K562 (cell line): ENCODE measurements at regions not wholly inside any gene's neighbourhood (a gene's known extent, or its start where the extent isn't known, plus 50 kb on each side); places are given as distances from the start of the nearest gene placed in this dataset.

ENCODE experiments used
- ATAC-seq: fragments of 200-7000 bp; cut with Tn5 transposase; 3 replicates; pipeline ENCODE4 v1.9.1; 2020; ENCODE audit warnings: moderate library complexity
- BruUV-seq: library from RNA; stranded (reverse); fragments of 400-500 nt; replicated peaks from 2 replicates; lab custom pipeline; 2021; lab: Mats Ljungman, UMichigan
- CTCF ChIA-PET: fragments of 300-600 bp; formaldehyde crosslinking; extraction: SDS; loops from one replicate; lab custom pipeline; 2021; ENCODE audit warnings: low intra/inter-chr PET ratio; lab: Yijun Ruan, JAX
- POLR2A ChIA-PET: fragments of 300-600, 350-650 bp; sonication (Branson Sonifier 250); formaldehyde crosslinking; extraction: SDS; loops from one replicate; lab custom pipeline; 2021; ENCODE audit warnings: antibody characterized with exemption, inconsistent platforms; lab: Yijun Ruan, JAX
- DNase-seq, 4 experiments: peaks; one replicate each; pipeline versions ENCODE4 v3.0.0 to v3.0.0-alpha.2; 2011 to 2018; ENCODE audit warnings: low spot score in 3 of 4, mixed read lengths in 3 of 4; ENCODE audit errors: extremely low read depth in 1 of 4
- FAIRE-seq: peaks from 2 replicates; lab custom pipeline; 2011; peaks lifted over from hg19 to GRCh38; lab: Jason Lieb, UNC
- H2AFZ ChIP-seq: 2 replicates; pipeline ENCODE4 v1.6.0; 2011; ENCODE audit warnings: low read depth, low read length, control low read depth, inconsistent platforms
- H3K27ac ChIP-seq: fragments of 200-600 bp; 3 replicates; pipeline ENCODE4 v1.8.0; 2011; ENCODE audit warnings: low read depth, mild to moderate bottlenecking, control low read depth, inconsistent platforms, low read length, moderate library complexity, mixed read lengths; ENCODE audit errors: extremely low read depth
- H3K27me3 ChIP-seq, 2 experiments: fragments of 300-600 bp in 1 of 2; 2 replicates in 1 of 2; 3 replicates in 1 of 2; pipeline versions ENCODE4 v1.6.0 to v1.8.0; 2011; ENCODE audit warnings: inconsistent platforms in 2 of 2, low read length in 2 of 2, mild to moderate bottlenecking in 1 of 2, mixed read lengths in 1 of 2, moderate library complexity in 1 of 2; ENCODE audit not compliant: control insufficient read depth in 2 of 2, insufficient read depth in 2 of 2
- H3K36me3 ChIP-seq: fragments of 300-600 bp; 3 replicates; pipeline ENCODE4 v1.8.0; 2011; ENCODE audit warnings: mild to moderate bottlenecking, low read length, inconsistent platforms; ENCODE audit not compliant: control insufficient read depth, insufficient read depth
- H3K4me1 ChIP-seq, 2 experiments: fragments of 200-600 bp in 1 of 2; replicated peaks in 1 of 2; 2 replicates in 1 of 2; 3 replicates in 1 of 2; pipeline versions ENCODE4 v1.5.1 to v1.8.0; 2011; ENCODE audit warnings: inconsistent platforms in 2 of 2, low read length in 2 of 2, mild to moderate bottlenecking in 1 of 2, mixed read lengths in 1 of 2, moderate library complexity in 1 of 2; ENCODE audit not compliant: control insufficient read depth in 2 of 2, insufficient read depth in 2 of 2
- H3K4me2 ChIP-seq: 2 replicates; pipeline ENCODE4 v1.6.1; 2011; ENCODE audit warnings: low read length, control low read depth, inconsistent platforms, mixed read lengths; ENCODE audit not compliant: insufficient read depth
- H3K4me3 ChIP-seq: fragments of 200-600 bp; sonication (generic), shearing (Covaris generic); 2 replicates; pipeline ENCODE4 v1.5.1; 2016; ENCODE audit warnings: control low read depth, inconsistent platforms
- H3K79me2 ChIP-seq: fragments of 200-600 bp; 3 replicates; pipeline ENCODE4 v1.8.0; 2011; ENCODE audit warnings: low read length, inconsistent platforms; ENCODE audit not compliant: control insufficient read depth, insufficient read depth
- H3K9ac ChIP-seq, 2 experiments: 2 replicates each; pipeline versions ENCODE4 v1.6.0 to v1.6.1; 2011; ENCODE audit warnings: low read depth in 2 of 2, low read length in 2 of 2, control low read depth in 1 of 2, inconsistent platforms in 1 of 2, mild to moderate bottlenecking in 1 of 2, mixed read lengths in 1 of 2; ENCODE audit not compliant: insufficient read depth in 1 of 2
- H3K9me1 ChIP-seq: one replicate; pipeline ENCODE4 v1.6.0; 2011; ENCODE audit warnings: inconsistent platforms, mild to moderate bottlenecking, low read length, moderate library complexity; ENCODE audit not compliant: control insufficient read depth, insufficient read depth
- H3K9me3 ChIP-seq: replicated peaks from 2 replicates; pipeline ENCODE4 v1.5.1; 2011; ENCODE audit warnings: low read depth, low read length, inconsistent platforms; ENCODE audit not compliant: control insufficient read depth, insufficient read depth
- H4K20me1 ChIP-seq: replicated peaks from 2 replicates; pipeline ENCODE4 v1.6.1; 2011; ENCODE audit warnings: low read length, inconsistent platforms, mixed read lengths; ENCODE audit not compliant: control insufficient read depth, insufficient read depth
- GABPA ChIP-seq: fragments of 200-800 bp; sonication (Bioruptor generic); conservative IDR thresholded peaks from 2 replicates; pipeline ENCODE4 v1.6.1; 2016; ENCODE audit warnings: low read depth, missing genetic modification characterization, missing compliant biosample characterization
- MLX ChIP-seq, 2 experiments: fragments of 450-650 bp in 1 of 2; sonication (generic) in 1 of 2; formaldehyde crosslinking; conservative IDR thresholded peaks; 2 replicates each; pipeline versions ENCODE4 v1.4.0 to v1.8.1; 2020 to 2022; ENCODE audit warnings: mild to moderate bottlenecking in 1 of 2, missing genetic modification reagents in 1 of 2
- POLR2G ChIP-seq: fragments of 200-400 bp; formaldehyde crosslinking; IDR thresholded peaks from 2 replicates; pipeline ENCODE4 v1.6.1; 2017; ENCODE audit warnings: low read depth, mild to moderate bottlenecking, antibody characterized with exemption, low read length, moderate library complexity
- PRMT5 ChIP-seq: sonication (generic); formaldehyde crosslinking; IDR thresholded peaks from 2 replicates; pipeline ENCODE4 v1.5.0; 2020; ENCODE audit warnings: missing genetic modification reagents
- SNIP1 ChIP-seq: fragments of 450-650 bp; IDR thresholded peaks from 2 replicates; pipeline ENCODE4 v1.7.1; 2017; ENCODE audit warnings: low read depth, mild to moderate bottlenecking
- TBP ChIP-seq: optimal IDR thresholded peaks from 2 replicates; pipeline ENCODE3; 2011; ENCODE audit warnings: low read depth, low read length, improper control_type of control experiment
- TCF3 ChIP-seq: sonication (generic); formaldehyde crosslinking; IDR thresholded peaks from 2 replicates; pipeline ENCODE4 v1.4.0; 2020; ENCODE audit warnings: mild to moderate bottlenecking, missing genetic modification reagents
- TCFL5 ChIP-seq: fragments of 250-450 bp; sonication (Bioruptor Pico); conservative IDR thresholded peaks from 2 replicates; pipeline ENCODE4 v1.6.1; 2021; ENCODE audit warnings: mild to moderate bottlenecking, moderate library complexity, matching md5 sums
- ZBTB34 ChIP-seq: fragments of 250-450 bp; sonication (Bioruptor Pico); IDR thresholded peaks from 2 replicates; pipeline ENCODE4 v1.8.0; 2021; ENCODE audit warnings: mild to moderate bottlenecking, moderate library complexity
- ZKSCAN1 ChIP-seq: fragments of 150-350 bp; IDR thresholded peaks from 2 replicates; pipeline ENCODE4 v1.6.1; 2016; ENCODE audit warnings: low read depth, low read length
- ZNF696 ChIP-seq: fragments of 250-450 bp; sonication (Bioruptor Pico); conservative IDR thresholded peaks from 2 replicates; pipeline ENCODE4 v1.4.0; 2020; ENCODE audit warnings: mild to moderate bottlenecking, moderate library complexity
- WGBS: fragments of 100-300 bp; shearing (Covaris generic); methylation state at CpG from one replicate; pipeline ENCODE4 v1.1.6; 2016; ENCODE audit warnings: low coverage, mixed read lengths; ENCODE audit not compliant: insufficient coverage; ENCODE audit errors: missing lambda C conversion rate; 5-methylcytosine and 5-hydroxymethylcytosine counted together
- in situ Hi-C: fragments of 300-500 bp; cut with MboI; formaldehyde crosslinking; loops from 4 replicates; pipeline ENCODE4 v1.15.0; 2018; ENCODE audit warnings: inconsistent platforms, mixed read lengths
- intact Hi-C: fragments of 100-400 bp; cut with micrococcal nuclease; formaldehyde crosslinking; loops from 2 replicates; pipeline ENCODE4 v1.14.2; 2022
- TF ChIP-seq, protein P1 (sequence below): sonication (generic); formaldehyde crosslinking; IDR thresholded peaks from 2 replicates; pipeline ENCODE4 v1.8.0; 2022; ENCODE audit warnings: mild to moderate bottlenecking, missing genetic modification reagents, borderline replicate concordance

- H3K36me3 ChIP-seq = no peaks in the 10 kb centered on the region
- no peak for ATAC-seq
- in situ Hi-C loops = no loop called here
- POLR2A ChIA-PET = interaction anchor here (0.6 kb wide), 1 partner anchor 25 kb away, joined by 3 read pairs; no protein-coding TSS in a partner anchor
- intact Hi-C loops = no loop called here
- no peak overlapping the region for H3K9ac ChIP-seq
- WGBS = 3% methylated on average over 3 of the region's 3 CpGs
- BruUV-seq = no TSS peak
- H3K4me1 ChIP-seq = no peaks in the 10 kb centered on the region
- CTCF ChIA-PET = no interaction called here
- no peaks in the 10 kb centered on the region for H4K20me1 ChIP-seq
- no peak overlapping the region for H3K27ac ChIP-seq
- FAIRE-seq = no peak
- no peak overlapping the region for H3K4me2 ChIP-seq
- no peaks in the 10 kb centered on the region for H3K9me3 ChIP-seq
- no peaks in the 10 kb centered on the region for H3K27me3 ChIP-seq
- no peak for DNase-seq
- TF ChIP-seq ZBTB34 (CRISPR knock-in tag) (no peak), TCF3 (CRISPR knock-in tag) (no peak), TCFL5 (CRISPR knock-in tag) (no peak), ZNF696 (CRISPR knock-in tag) (no peak), GABPA (tag) (no peak), SNIP1 (no peak), TBP (no peak), PRMT5 (no peak), ZKSCAN1 (no peak), MLX (CRISPR knock-in tag; conservative IDR thresholded peaks at IDR 0.05) (no peak), POLR2G (no peak)
- TF ChIP-seq, protein P1, sequence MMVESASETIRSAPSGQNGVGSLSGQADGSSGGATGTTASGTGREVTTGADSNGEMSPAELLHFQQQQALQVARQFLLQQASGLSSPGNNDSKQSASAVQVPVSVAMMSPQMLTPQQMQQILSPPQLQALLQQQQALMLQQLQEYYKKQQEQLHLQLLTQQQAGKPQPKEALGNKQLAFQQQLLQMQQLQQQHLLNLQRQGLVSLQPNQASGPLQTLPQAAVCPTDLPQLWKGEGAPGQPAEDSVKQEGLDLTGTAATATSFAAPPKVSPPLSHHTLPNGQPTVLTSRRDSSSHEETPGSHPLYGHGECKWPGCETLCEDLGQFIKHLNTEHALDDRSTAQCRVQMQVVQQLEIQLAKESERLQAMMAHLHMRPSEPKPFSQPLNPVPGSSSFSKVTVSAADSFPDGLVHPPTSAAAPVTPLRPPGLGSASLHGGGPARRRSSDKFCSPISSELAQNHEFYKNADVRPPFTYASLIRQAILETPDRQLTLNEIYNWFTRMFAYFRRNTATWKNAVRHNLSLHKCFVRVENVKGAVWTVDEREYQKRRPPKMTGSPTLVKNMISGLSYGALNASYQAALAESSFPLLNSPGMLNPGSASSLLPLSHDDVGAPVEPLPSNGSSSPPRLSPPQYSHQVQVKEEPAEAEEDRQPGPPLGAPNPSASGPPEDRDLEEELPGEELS (CRISPR knock-in tag) = no peak
- TF ChIP-seq, all 486 proteins: peak for 0
- H3K79me2 ChIP-seq = no peaks in the 10 kb centered on the region
- H3K4me3 ChIP-seq = no peak overlapping the region
- no peak overlapping the region for H2AFZ ChIP-seq
- H3K9me1 ChIP-seq = no peaks in the 10 kb centered on the region
Observed at GRCh38 chr2:181275643-181276070, 181.5 kb upstream of the ITGA4 start.
